HG02678 (cell line): ENCODE measurements at regions not wholly inside any gene's neighbourhood (a gene's known extent, or its start where the extent isn't known, plus 50 kb on each side); places are given as distances from the start of the nearest gene placed in this dataset.

ENCODE experiments used
- ATAC-seq: cut with Tn5 transposase; IDR thresholded peaks from one replicate; pipeline ENCODE4 v1.9.1; 2021; ENCODE audit warnings: mild to moderate bottlenecking, moderate library complexity; ENCODE audit not compliant: unreplicated experiment

DNA sequence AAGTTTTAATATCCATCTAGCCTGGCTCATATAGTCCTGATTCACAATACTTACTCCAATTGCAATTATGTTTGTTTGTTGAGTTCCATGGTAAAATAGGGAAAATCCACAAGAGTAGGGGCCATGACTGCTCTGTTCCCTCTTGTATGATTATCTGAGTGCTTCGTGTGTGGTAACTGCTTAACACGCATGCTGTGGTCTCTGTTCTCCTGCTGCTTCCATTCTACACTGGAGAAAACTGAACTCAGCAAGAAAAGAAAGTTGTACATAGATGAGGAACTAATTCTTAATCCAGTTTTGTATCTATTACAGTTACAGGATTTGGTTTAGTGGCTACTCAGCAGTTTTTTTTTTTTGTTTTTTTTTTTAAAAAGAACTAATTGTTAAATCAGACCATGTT, 223.0 kb upstream of the SATB1 start:
- no peak for ATAC-seq

DNA sequence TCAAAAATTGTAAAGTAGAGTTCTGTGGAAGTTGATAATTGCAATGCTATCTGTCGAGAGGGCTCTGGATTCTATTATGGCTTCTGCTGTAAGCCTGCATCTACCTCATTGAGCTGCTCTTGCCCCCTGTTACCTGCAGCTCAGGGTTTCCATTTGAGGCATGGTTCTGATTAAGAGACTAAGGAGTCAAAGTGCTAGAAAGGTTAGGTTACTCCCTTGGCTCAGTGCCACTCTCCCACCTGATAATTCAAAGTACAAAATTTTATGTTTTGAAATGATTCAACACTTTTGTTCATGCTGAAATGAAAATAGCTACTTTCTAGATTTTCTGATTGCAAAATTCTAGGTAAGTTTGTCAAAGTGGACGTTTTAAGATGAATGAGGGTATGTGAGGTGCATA, 220.5 kb upstream of the SATB1 start:
- ATAC-seq, result no peak

DNA sequence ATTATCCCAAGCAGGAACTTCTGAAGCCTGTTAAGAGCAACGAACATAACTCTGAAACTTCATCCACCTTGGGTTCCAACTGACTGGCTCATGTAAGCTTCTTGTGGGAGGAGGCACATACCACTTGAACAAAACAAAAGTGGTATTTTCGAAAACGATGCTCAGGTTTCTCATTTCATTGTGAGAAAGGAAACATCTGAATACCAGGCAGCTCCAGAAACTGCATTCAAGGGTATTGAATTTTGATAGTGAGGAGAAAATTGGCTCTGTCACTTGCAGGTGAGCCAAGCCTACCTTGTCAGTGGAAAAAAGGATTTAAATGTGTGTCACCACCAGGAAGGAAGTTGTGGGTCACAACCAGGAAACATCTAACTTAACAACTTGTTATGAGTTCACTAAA, 218.1 kb upstream of the SATB1 start:
- ATAC-seq, result no peak

DNA sequence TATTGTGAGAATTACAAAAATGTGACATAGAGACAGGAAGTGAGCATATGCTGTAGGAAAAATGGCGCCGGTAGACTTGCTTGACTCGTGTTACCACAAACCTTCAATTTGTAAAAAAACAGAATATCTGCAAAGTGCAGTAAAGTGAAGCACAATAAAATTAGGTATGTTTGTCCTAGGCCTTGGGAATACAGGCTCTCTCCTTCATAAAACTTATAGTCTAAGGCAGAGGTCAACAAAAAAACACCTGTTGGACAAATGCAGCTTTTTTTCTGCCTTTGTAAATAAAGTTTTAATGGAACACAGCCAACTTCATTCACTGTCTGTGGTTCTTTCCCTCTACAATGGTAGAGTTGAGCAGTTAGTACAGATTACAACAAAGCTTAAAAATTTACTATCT, 216.8 kb upstream of the SATB1 start:
- no peak for ATAC-seq

DNA sequence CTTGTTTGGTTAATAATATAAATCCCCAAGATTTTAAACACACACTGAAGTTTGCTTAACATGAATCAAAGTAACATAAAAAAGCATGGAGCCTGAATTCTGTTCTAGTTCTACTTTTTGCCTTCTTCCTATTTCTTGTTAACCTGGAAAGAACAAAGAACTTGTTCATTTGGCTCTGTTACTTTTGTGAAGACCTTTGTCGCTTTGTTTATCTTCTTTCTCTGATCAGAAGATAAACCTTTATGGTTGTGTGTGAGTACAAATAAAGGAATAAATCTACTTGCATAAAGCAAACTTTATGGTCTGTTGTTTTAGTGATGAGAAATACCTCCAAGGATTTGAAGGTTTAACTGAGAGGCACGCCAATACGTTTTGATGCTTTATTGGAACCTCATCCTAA, 210.1 kb upstream of the SATB1 start:
- no peak for ATAC-seq

DNA sequence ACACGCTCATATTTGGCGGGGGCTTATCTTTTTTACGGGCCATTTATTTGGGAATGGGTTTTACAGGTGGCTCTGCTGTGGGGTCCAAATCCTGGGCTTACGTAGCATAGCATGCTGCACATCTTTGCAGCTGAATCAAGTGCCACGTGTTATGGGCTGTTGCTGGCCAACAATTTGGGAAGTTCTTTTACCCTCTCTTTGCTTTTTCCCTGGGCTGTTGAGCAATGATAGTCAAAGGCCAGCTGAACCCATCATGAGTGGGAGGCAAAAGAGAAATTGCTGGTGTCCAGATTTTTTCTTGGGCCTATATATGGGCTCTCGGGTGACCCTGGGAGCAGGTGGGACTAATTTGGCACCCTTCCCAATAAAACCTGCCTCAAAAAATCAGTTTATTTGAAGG, 209.3 kb upstream of the SATB1 start:
- no peak for ATAC-seq

DNA sequence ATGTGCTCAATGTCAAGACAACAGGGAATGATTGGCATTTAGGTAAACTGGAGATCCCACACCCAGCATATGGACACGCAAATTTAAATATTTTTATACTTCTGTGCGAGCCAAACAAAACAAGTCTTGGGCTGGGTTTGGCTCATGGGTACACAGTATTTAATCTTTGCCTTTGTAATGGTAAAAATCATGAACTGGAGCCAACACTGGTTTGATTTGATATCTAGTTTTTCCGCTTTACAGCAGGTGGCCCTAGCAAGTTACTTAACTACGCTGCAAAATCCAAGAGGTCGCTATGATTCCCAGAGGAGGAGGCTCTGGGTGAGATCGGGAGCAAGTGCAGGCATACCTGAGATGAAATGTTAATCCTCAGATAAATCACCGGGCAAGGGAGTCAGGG, 207.9 kb upstream of the SATB1 start:
- ATAC-seq, result no peak

DNA sequence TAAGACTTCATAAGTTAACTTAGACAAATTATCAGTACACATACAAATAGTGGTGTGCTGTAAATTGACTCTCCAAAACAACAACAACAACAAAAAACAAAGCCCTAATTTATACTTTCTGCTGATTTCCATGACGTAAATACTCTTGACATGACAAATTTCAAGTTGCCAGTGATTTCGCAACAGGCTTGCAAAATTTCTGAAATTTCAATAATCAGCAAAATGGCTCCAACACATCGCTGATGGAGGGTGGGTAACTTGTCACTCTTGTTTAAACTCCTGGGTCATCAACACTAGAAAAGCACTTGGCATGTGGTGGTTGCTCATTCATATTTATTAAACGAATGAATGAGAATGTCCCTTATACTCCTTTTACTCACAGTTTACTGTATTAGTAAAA, 205.2 kb upstream of the SATB1 start:
- no peak for ATAC-seq

DNA sequence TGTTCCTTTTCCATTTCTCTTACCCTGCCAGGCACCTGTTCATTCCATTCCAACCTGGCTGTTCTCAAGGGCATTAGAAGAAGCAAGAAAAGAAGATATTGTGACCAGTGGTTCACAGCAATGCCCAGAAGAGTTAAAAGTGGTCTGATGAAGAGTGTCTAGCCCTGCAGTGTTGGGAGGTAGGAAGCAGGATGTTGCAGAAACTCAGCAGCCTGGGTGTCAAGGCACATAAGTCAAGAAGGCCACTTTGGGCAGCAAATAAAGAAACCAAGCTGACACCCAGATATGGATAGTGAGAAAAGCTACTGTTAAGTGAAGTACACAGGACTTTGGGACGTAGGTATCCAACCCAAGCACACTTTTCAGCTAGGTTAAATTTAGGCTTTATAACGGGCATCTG, 199.9 kb upstream of the SATB1 start:
- no peak for ATAC-seq

DNA sequence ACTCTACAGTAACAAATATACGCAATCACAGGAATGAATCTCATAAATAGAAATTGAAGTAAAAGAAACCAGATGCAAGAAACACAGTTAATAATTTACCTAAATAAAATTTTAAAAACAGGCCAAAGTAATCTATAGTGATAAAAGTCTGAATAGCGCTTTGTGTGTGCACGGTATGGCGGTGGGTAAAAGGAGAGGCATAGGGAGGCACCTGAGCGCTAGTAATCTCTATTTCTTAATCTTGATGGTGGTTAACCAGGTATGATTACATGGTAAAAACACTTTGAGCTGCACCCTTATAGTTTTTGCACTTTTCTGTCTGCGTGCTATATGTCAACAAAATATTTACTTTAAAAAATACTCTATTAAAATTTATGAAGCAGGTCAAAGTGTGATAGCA, 198.1 kb upstream of the SATB1 start:
- ATAC-seq, result no peak

DNA sequence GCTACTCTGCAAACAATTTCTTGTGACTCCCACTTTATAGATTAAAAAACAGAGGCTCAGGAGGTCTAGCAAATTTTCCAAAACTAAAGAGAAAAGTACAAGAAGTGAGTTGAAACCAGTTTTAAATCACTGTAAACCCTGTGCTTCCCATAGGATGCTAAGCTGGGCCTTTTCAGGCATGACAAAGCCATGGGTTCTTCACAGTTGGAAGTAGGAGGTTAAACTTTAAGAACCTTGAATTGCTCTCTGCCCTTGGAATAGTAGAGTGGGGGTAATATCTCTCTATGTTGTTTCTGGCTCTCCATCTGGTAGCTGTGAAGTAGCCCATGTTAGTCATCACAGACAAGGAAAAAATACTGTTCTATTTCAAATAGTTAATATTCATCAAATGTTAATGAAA, 193.6 kb upstream of the SATB1 start:
- no peak for ATAC-seq

DNA sequence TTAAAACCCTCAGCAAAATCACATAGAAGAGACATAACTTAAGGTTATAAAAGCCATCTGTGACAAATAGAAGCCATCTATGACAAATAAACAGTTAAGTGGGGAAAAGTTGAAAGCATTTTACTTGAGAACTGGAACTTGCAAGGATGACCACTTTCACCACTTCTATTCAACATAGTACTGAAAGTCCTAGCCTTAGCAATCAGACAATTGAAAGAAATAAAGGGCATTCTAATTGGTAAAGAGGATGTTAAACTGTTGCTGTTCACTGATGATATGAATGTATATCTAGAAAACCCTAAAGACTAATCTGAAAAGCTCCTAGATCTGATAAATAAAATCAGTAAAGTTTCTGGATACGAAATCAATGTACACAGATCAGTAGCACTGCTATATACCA, 186.9 kb upstream of the SATB1 start:
- ATAC-seq, result no peak

DNA sequence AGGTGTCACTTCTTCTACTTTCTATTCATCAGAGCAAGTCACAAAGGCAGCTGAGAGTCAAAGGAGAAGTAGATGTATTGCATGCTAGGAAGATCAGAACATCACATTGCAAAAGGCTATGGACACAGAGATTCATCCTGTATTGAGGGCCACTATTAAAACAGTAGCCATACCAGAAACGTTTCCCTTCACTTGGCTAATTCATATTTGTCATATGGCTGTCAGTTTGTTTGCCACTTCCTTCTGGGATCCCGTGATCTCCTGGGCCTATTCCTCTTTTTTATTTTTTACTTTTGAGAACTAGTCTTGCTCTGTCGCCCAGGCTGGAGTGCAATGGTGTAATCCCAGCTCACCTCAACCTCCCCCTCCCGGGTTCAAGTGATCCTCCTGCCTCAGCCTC, 184.0 kb upstream of the SATB1 start:
- ATAC-seq, result no peak

DNA sequence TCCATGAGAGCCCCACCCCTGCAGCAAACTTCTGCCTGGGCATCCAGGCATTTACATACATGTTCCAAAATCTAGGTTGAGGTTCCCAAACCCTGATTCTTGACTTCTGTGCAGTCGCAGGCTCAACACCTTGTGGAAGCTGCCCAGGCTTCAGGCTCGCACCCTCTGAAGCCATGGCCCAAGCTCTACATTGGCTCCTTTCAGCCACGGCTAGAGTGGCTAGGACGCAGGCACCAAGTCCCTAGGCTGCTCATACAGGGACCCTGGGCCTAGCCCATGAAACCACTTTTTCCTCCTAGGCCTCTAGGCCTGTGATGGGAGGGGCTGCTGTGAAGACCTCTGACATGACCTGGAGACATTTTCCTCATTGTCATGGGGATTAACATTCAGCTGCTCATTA, 172.8 kb upstream of the SATB1 start:
- no peak for ATAC-seq

DNA sequence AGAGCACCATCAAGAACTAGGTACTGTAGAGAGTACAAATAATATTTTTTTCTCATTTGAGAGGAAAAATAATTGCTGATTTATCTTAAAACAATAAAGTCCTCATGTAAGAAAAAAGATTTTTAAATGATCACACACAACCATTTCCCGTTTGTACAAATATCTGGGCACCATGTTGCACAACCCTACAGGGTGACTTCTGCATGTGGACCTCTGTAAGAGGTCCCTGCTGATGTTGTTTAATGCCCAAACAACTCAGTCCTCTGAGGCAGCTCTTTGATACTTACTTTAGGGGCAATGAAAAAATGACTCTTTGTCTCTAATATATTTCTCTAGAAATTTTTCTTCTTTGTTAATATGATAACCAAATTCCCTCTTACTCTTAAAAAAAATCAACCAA, 168.1 kb upstream of the SATB1 start:
- ATAC-seq, result no peak

DNA sequence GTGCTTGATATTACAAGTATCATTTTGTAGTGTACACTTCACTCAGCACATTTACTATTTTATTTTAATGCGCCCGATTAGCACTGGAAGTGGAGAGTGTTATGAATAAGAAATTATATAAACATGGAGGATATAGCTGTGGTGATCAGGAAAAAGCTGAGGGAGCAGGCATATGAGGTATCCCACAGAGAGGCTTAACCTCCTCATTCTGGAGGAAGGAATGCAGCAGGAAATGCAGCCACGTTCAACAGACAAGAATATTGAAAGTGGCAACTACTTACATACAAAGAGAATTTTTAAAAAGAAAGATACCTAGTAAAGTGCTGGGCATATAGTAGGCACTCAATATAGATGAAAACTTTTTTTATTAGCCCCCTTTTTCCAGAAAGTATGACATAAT, 166.0 kb upstream of the SATB1 start:
- no peak for ATAC-seq

DNA sequence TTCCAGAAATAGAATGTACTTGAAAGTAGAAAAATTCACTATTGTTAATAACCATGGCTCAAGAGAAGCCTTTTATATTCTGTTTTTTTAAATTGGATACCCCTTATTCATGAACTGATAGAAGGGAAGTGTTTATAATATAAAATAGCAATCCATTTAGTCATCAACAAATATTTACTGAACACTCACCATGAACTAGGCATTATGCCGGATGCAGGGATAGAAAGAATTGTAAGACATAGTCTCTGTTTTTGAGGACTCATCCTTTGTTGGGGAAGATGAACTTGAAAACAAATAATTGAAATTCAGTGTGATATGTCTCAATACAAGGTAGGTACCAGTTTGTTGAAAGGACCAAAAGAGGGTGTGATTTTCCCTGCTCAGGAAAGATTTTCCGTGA, 160.9 kb upstream of the SATB1 start:
- ATAC-seq, result no peak

DNA sequence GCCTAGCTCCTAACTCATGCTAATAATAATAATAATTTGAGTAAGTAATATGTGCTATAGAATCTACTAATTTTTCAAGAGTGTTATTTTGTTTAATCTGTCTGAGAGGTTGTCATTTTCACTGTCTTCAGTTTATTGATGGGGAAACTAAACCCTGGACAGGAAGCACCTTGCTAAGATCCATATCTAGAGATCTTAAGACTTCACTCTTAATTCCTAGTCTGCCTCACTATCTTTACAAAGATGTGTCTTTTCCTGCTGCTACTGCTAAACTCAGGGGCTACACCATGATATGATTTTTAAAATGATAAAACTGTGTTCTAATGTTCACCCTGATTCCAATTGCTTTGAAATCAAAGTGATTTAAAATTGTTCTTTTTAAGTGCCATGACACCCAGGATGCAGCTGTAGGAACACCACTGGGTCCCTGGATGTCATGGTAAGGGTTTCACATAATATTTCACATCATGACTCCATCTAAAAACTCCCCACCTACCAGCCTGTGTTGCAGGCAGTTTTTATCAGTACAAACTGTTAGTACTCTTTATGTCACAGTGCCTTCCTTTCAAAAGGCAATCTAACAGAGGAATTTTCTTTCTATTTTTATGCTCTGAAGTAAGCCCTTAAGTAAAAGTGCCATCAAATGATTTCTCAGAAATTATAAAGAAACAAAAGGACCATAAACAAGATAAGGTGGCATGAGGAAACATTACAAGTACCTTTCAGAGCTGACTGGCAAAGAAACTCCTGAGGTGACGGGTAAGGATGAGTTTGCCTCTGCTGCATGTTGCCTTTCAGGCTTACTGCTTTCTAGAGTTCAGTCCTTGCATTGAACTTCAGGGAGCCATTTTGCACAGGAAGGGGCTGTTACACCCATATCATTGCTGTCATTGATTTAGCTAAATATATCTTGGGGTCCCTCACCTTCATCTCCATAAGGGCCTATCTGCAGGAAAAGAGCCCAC, 160.1 kb upstream of the SATB1 start:
- ATAC-seq, result no peak

DNA sequence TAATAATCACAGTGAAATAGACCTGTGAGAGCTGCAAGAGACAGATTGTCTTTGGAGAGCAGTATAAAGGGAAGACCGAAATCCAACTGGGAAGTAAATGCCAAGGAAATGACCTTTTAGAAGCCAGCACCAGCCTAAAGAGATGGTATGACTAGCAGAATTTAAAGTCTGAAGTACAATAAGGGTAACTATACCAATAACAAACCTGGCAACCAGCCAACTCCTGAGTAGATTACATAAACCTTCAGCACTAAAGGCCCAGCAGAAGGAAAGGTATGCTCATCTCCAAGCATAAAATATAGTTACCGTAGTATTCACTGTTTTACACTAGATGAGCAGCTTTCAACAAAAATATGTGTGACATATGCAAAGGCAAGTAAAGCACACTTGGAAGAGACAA, 155.1 kb upstream of the SATB1 start:
- ATAC-seq, result no peak

DNA sequence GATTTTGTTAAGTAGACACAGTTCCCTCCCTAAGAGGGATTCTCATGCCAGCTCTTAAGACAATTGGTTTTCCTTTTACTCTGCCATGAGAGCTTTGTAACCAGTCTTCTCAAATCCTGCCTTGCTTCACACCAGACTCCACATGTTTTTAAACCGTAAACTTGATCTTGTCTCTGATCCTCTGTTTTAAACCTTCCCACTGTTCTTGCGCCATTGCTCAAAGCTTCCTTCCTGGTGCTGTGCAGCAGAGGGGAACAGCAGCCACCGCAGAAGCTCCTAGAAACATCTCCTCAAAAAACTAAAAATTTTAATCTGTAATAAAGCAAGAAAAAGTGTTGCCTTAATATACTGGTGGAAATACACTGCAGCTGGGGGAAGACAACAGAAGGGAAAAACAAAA, 154.5 kb upstream of the SATB1 start:
- ATAC-seq, result no peak

DNA sequence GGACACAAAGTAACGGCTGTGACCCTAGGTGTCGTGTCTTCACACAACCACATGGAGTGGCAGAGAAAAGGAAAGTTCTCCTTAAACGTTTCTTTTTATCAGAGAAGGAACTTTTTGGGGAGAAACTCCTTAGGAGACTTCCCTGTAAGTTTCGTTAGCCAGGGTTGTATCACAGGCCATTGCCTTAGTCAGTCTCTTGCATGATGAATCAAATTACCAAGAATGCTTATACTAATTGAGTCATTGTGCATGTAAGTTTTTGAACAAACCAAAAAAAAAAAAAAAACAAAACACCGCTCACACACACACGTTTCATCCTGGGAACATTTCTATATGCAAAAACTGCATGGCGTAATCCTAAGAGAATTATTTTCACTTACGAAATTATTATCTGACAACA, 150.4 kb upstream of the SATB1 start:
- no peak for ATAC-seq

DNA sequence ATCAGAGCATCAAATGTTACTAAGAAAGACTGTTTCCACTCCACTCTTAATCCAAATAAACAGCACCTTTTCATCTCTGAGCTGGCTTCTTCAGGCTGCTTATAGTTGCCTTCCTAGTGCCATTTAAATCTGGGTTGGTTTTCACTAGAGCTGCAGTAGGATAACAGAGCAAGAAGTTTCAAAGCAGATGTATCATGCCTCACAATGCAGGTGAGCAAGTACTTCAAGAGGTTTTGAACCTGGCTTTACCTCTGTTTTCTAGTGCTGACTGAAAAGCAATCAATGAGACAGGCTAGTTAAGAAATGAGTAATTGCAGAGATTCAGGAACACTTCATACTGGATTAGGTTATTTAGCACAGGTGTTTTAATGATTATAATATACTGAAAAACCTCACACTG, 147.7 kb upstream of the SATB1 start:
- no peak for ATAC-seq

DNA sequence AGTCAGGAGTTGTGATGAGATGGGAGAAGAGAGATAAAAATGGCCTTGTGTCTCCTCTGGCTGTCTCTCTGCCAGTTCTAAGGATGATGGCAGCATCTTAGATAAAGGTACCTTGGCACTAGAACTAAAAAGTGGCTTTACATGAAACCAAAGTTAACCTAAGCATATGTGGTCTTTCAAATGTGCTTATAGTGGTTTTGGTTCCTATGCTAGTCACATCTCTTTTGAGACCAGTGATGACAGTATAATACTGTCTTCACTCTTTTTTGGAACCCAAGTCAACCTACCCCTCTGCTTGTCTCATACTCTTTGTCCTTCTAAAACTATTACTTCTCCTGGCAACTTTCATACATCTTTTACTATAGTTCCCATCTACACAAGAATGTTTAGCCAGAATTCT, 142.2 kb upstream of the SATB1 start:
- ATAC-seq, result no peak
